ENCODE measurements at regions not wholly inside any gene's neighbourhood (a gene's known extent, or its start where the extent isn't known, plus 50 kb on each side); places are given as distances from the start of the nearest gene placed in this dataset.

DNA sequence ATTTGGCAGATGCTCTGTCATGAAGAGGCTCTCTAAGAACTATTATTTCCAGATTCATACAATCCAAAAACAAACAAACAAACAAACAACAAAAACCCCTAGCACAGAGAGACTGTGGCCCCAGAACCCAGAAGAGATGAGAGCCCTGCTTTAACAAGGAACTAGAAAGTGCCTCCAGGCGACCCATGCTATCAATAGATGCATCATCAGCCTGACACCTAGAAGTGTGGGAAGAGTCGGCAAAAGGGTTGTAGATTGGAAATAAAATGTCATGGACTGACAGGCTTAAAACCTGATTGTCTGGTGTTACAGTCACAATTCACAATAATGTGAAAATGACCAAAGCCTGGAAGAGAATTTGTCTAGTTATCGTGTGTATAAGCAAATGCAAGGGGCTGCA lies 50.6 kb upstream of the FLRT2 start:
- TF ChIP-seq TAF1 (IDR thresholded peaks at IDR 0.05; ENCODE audit: low read depth, low read length) (no peak), POLR2A (IDR thresholded peaks at IDR 0.05; ENCODE audit: low read depth, low read length) (no peak), POLR2AphosphoS5 (IDR thresholded peaks at IDR 0.05; ENCODE audit: low read depth, low read length) (no peak)

Measured in GM12891 (cell line).